Upper lobe of left lung (tissue), 4 donors: ENCODE measurements at regions not wholly inside any gene's neighbourhood (a gene's known extent, or its start where the extent isn't known, plus 50 kb on each side); places are given as distances from the start of the nearest gene placed in this dataset.

Source experiments
- EP300 ChIP-seq, 4 donors: sonication (generic); formaldehyde crosslinking; IDR thresholded peaks; one replicate each; pipeline ENCODE4 v1.5.1; 2017; ENCODE audit warnings: antibody characterized with exemption in 4 of 4, control low read depth in 2 of 4
- POLR2A ChIP-seq, 4 donors: fragments of 450-650 bp; IDR thresholded peaks; one replicate each; pipeline ENCODE4 v1.5.1; 2016 to 2017; ENCODE audit warnings: antibody characterized with exemption in 4 of 4, mild to moderate bottlenecking in 2 of 4
- POLR2AphosphoS5 ChIP-seq, 2 donors: sonication (generic); formaldehyde crosslinking; IDR thresholded peaks; one replicate each; pipeline ENCODE4 v1.5.1; 2017; ENCODE audit warnings: antibody characterized with exemption in 2 of 2
- TF ChIP-seq, protein P1 (sequence below), 6 experiments: fragments of 450-650 bp in 4 of 6; fragments of 200-600 bp in 2 of 6; sonication (generic) in 2 of 6; IDR thresholded peaks; one replicate each; pipeline ENCODE4 v1.5.1; 2016 to 2019; ENCODE audit warnings: antibody characterized with exemption in 6 of 6

DNA sequence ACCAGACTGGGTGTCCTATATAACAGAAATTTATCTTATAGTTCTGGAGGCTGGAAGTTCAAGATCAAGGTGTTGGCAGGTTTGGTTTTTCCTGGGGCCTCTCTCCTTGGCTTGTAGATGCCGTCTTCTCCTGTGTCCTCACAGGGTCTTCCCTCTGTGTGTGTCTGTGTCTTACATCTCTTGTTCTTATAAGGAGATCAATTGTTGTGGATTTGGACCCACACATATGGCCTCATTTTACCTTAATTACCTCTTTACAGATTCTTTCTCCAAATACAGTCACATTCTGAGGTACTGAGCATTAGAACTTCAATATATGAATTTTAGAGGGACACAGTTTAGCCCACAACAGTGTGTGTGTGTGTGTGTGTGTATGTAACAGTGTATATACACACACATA lies 74.5 kb downstream of the EDN1 start:
- TF ChIP-seq, protein P1, sequence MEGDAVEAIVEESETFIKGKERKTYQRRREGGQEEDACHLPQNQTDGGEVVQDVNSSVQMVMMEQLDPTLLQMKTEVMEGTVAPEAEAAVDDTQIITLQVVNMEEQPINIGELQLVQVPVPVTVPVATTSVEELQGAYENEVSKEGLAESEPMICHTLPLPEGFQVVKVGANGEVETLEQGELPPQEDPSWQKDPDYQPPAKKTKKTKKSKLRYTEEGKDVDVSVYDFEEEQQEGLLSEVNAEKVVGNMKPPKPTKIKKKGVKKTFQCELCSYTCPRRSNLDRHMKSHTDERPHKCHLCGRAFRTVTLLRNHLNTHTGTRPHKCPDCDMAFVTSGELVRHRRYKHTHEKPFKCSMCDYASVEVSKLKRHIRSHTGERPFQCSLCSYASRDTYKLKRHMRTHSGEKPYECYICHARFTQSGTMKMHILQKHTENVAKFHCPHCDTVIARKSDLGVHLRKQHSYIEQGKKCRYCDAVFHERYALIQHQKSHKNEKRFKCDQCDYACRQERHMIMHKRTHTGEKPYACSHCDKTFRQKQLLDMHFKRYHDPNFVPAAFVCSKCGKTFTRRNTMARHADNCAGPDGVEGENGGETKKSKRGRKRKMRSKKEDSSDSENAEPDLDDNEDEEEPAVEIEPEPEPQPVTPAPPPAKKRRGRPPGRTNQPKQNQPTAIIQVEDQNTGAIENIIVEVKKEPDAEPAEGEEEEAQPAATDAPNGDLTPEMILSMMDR (IDR thresholded peaks at IDR 0.05) = no peak
- TF ChIP-seq POLR2AphosphoS5 (IDR thresholded peaks at IDR 0.05) = no peak
- TF ChIP-seq POLR2A (IDR thresholded peaks at IDR 0.05) = no peak
- no peak for TF ChIP-seq EP300 (IDR thresholded peaks at IDR 0.05)
